MM.1S (cell line): ENCODE measurements at regions not wholly inside any gene's neighbourhood (a gene's known extent, or its start where the extent isn't known, plus 50 kb on each side); places are given as distances from the start of the nearest gene placed in this dataset.

Experiments used
- EZH2 ChIP-seq: fragments of 300-600 bp; sonication (generic); optimal IDR thresholded peaks from 2 replicates; pipeline ENCODE3; 2017; ENCODE audit warnings: low read depth, mild to moderate bottlenecking, antibody characterized with exemption, low read length, mixed read lengths
- EZH2phosphoT487 ChIP-seq: fragments of 300-600 bp; sonication (generic); IDR thresholded peaks from 2 replicates; pipeline ENCODE4 v1.6.1; 2018; ENCODE audit warnings: antibody characterized with exemption, low read length
- TF ChIP-seq, protein P1 (sequence below): fragments of 300-600 bp; sonication (generic); IDR thresholded peaks from 2 replicates; pipeline ENCODE4 v1.5.1; 2016; ENCODE audit warnings: antibody characterized with exemption, low read length, mixed read lengths

DNA sequence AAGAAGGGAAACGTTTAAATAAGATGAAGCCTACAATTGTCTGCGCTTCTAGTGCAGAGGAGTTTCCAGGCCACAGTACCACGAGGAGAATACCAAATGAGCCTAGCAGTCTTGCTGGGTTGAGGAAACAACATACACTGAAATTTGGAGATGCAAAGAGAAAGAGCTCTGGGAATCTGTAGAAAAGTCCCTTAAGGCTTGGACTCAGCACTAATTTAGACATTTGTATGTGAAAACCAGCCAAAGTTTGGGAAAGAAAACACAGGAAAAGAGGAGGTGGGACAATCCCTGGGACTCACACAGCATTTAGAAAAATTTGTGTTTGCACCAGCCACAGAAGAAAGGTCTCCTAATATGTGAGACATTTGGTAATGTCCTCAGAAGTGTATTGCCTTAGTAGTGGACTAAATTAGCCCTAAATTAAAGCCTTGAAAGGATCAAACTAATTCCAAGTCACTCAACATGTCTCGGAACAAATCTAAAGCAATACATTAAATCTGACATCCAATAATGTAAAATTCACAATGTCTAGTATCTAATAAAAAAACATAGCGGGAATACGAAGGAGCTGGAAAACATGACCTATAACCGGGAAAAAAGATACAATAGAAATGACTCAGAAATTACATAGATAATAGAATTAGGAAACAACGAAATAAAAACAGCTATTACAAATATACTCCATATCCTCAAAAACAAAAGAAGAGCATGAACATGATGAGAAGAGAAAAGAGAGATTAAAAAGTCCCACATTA is 187.1 kb upstream of the NAMPT start:
- TF ChIP-seq EZH2, result no peak
- TF ChIP-seq, protein P1, sequence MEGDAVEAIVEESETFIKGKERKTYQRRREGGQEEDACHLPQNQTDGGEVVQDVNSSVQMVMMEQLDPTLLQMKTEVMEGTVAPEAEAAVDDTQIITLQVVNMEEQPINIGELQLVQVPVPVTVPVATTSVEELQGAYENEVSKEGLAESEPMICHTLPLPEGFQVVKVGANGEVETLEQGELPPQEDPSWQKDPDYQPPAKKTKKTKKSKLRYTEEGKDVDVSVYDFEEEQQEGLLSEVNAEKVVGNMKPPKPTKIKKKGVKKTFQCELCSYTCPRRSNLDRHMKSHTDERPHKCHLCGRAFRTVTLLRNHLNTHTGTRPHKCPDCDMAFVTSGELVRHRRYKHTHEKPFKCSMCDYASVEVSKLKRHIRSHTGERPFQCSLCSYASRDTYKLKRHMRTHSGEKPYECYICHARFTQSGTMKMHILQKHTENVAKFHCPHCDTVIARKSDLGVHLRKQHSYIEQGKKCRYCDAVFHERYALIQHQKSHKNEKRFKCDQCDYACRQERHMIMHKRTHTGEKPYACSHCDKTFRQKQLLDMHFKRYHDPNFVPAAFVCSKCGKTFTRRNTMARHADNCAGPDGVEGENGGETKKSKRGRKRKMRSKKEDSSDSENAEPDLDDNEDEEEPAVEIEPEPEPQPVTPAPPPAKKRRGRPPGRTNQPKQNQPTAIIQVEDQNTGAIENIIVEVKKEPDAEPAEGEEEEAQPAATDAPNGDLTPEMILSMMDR, result no peak
- TF ChIP-seq EZH2phosphoT487, result no peak
